Prostate gland (tissue), 2 donors: ENCODE measurements at regions not wholly inside any gene's neighbourhood (a gene's known extent, or its start where the extent isn't known, plus 50 kb on each side); places are given as distances from the start of the nearest gene placed in this dataset.

Source experiments
- DNase-seq: peaks from one replicate; pipeline ENCODE4 v3.0.0-alpha.2; 2019; ENCODE audit warnings: low spot score
- H3K27ac ChIP-seq, 2 donors: fragments of 200-600 bp; sonication (generic); 2 replicates each; pipeline ENCODE4 v1.5.1; 2017 to 2019
- H3K27me3 ChIP-seq: fragments of 200-600 bp; sonication (generic); replicated peaks from 2 replicates; pipeline ENCODE4 v1.5.1; 2019; ENCODE audit not compliant: insufficient read depth
- H3K36me3 ChIP-seq, 2 donors: fragments of 200-600 bp; sonication (generic); 1 replicate in 1 of 2; 2 replicates in 1 of 2; pipeline versions ENCODE4 v1.5.1 to v1.8.1; 2017 to 2019
- H3K4me1 ChIP-seq: fragments of 200-600 bp; sonication (generic); replicated peaks from 2 replicates; pipeline ENCODE4 v1.5.1; 2019
- H3K4me3 ChIP-seq, 2 donors: fragments of 200-600 bp; sonication (generic); 2 replicates each; pipeline ENCODE4 v1.5.1; 2017 to 2019
- H3K9me3 ChIP-seq: fragments of 200-600 bp; sonication (generic); 2 replicates; pipeline ENCODE4 v1.5.1; 2017
- POLR2A ChIP-seq: fragments of 450-650 bp; IDR thresholded peaks from one replicate; pipeline ENCODE4 v1.6.1; 2016; ENCODE audit warnings: antibody characterized with exemption, mild to moderate bottlenecking
- POLR2AphosphoS5 ChIP-seq: sonication (generic); formaldehyde crosslinking; IDR thresholded peaks from one replicate; pipeline ENCODE4 v1.6.1; 2017; ENCODE audit warnings: antibody characterized with exemption
- WGBS: methylation state at CpG from one replicate; pipeline ENCODE4 v1.1.5; 2018; 5-methylcytosine and 5-hydroxymethylcytosine counted together
- intact Hi-C: fragments of 100-400 bp; cut with DNase I; formaldehyde crosslinking; loops from one replicate; pipeline ENCODE4 v1.14.2; 2022
- TF ChIP-seq, protein P1 (sequence below), 4 experiments: fragments of 200-600 bp in 2 of 4; fragments of 450-650 bp in 2 of 4; sonication (generic) in 2 of 4; IDR thresholded peaks; 1 replicate in 3 of 4; 2 replicates in 1 of 4; pipeline ENCODE4 v1.5.1; 2016 to 2019; ENCODE audit warnings: antibody characterized with exemption in 4 of 4, mild to moderate bottlenecking in 2 of 4, moderate library complexity in 2 of 4

DNA sequence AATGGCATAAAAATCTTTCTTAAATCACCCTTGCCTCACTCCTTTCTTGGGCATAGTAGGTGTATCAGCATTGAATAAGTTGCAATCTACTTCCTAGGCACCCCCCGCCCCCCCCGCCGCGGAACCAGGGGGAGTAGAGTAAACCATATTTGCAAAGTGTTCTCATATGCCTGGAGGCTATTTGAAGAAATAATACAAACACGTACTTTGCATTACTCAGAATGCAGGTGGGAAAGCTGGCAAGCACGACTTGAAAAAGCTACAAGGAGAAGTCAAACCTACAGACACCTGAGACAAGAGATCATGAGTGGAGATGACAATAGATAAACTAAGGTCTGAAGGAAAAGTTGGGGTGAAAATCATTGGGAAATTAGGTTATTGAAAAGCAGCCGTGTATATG, 65.6 kb downstream of the POM121L12 start:
- no peak for DNase-seq
- intact Hi-C loops = no loop called here
- no peaks in the 10 kb centered on the region for H3K36me3 ChIP-seq
- no peaks in the 10 kb centered on the region for H3K9me3 ChIP-seq
- TF ChIP-seq, protein P1, sequence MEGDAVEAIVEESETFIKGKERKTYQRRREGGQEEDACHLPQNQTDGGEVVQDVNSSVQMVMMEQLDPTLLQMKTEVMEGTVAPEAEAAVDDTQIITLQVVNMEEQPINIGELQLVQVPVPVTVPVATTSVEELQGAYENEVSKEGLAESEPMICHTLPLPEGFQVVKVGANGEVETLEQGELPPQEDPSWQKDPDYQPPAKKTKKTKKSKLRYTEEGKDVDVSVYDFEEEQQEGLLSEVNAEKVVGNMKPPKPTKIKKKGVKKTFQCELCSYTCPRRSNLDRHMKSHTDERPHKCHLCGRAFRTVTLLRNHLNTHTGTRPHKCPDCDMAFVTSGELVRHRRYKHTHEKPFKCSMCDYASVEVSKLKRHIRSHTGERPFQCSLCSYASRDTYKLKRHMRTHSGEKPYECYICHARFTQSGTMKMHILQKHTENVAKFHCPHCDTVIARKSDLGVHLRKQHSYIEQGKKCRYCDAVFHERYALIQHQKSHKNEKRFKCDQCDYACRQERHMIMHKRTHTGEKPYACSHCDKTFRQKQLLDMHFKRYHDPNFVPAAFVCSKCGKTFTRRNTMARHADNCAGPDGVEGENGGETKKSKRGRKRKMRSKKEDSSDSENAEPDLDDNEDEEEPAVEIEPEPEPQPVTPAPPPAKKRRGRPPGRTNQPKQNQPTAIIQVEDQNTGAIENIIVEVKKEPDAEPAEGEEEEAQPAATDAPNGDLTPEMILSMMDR (IDR thresholded peaks at IDR 0.05) = no peak
- TF ChIP-seq POLR2A (no peak), POLR2AphosphoS5 (no peak)
- no peaks in the 10 kb centered on the region for H3K4me1 ChIP-seq
- no peaks in the 10 kb centered on the region for H3K27me3 ChIP-seq
- 61% methylated on average over 7 of the region's 7 CpGs for WGBS
- no peak overlapping the region for H3K27ac ChIP-seq
- no peak overlapping the region for H3K4me3 ChIP-seq

DNA sequence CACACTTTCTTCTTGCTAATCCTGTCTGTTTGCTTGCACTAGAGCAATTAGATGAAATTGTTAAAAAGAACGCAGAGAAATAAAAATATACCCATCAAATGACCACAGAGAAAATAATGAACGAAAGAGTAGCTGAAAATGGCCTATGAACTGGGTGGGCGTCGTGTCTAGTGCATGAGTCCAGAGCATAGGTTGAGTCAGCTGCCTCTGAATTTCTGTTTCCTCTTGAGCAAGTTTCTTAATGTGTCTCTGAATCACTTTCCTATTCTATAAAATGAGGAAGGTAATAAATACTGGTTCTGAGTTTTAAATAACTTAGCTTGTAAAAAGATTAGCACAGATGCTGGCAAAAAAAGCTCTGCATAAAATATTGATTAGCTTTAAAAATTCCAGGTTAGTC, 75.0 kb downstream of the POM121L12 start:
- H3K4me1 ChIP-seq = no peaks in the 10 kb centered on the region
- H3K27ac ChIP-seq = no peak overlapping the region
- no peaks in the 10 kb centered on the region for H3K9me3 ChIP-seq
- no peak for DNase-seq
- WGBS = 83% methylated on average over 4 of the region's 4 CpGs
- intact Hi-C loops = no loop called here
- no peaks in the 10 kb centered on the region for H3K27me3 ChIP-seq
- H3K4me3 ChIP-seq = no peak overlapping the region
- no peaks in the 10 kb centered on the region for H3K36me3 ChIP-seq
- no peak for TF ChIP-seq POLR2A
- TF ChIP-seq, protein P1 (IDR thresholded peaks at IDR 0.05) = no peak
- TF ChIP-seq POLR2AphosphoS5 = no peak

- TF ChIP-seq POLR2AphosphoS5 = no peak
- TF ChIP-seq, protein P1 (IDR thresholded peaks at IDR 0.05) = no peak
- TF ChIP-seq POLR2A = no peak
- no peaks in the 10 kb centered on the region for H3K27me3 ChIP-seq
- 79% methylated on average over 1 of the region's 1 CpG for WGBS
- H3K4me3 ChIP-seq = no peak overlapping the region
- H3K27ac ChIP-seq = no peak overlapping the region
- no peaks in the 10 kb centered on the region for H3K4me1 ChIP-seq
- DNase-seq = no peak
- H3K36me3 ChIP-seq = no peaks in the 10 kb centered on the region
- intact Hi-C loops = no loop called here
- no peaks in the 10 kb centered on the region for H3K9me3 ChIP-seq
Measured at GRCh38 chr7:53111031-53111430, 75.6 kb downstream of the POM121L12 start.

DNA sequence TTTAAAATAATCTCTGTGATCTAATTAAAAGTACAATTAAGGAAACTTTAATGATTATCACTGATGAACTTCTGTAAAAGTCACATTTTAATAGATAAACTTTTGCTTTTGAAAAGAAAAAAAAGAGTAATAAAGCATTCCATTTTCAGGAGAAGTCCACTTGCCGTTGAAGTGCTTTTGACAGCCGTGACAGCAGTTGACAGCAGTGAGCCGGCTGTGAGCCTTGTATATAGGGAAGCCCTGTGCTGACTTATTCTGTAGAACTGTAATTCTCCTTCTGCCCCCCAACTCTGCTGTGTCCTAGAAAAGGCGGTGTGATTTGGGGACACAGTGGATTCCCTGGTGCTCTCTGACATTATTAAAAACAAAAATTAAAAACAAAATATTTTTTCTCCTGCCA, 78.0 kb downstream of the POM121L12 start:
- Histone ChIP-seq H3K4me3 (no peak overlapping the region), H3K9me3 (no peaks in the 10 kb centered on the region), H3K27me3 (no peaks in the 10 kb centered on the region), H3K4me1 (no peaks in the 10 kb centered on the region), H3K36me3 (no peaks in the 10 kb centered on the region), H3K27ac (no peak overlapping the region)
- 87% methylated on average over 4 of the region's 4 CpGs for WGBS
- no peak for DNase-seq
- no peak for TF ChIP-seq POLR2AphosphoS5
- no peak for TF ChIP-seq POLR2A
- TF ChIP-seq, protein P1 (IDR thresholded peaks at IDR 0.05) = no peak
- intact Hi-C loops = no loop called here

DNA sequence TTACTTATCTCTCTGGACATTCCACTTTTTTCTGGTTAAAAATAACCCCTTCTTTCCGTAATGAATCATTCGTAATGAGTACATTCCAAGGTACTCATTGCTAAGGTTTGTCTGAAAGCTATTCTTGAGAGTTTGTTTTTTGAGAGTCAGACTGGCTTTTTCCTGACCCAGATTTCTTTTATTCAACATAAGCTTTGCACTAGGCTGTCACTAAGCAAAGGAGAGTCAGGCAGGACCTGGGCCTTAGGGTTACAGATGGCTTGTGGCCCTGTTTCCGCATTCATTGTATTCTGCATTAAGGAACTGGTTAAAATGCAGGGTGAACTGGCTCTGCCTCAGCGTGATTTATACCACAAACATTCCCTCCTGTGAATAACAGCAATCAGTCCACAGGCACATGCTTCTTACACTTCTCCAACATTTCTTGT, 84.1 kb downstream of the POM121L12 start:
- DNase-seq = no peak
- intact Hi-C loops = no loop called here
- Histone ChIP-seq H3K4me3 (no peak overlapping the region), H3K27ac (no peak overlapping the region), H3K4me1 (no peaks in the 10 kb centered on the region), H3K36me3 (no peaks in the 10 kb centered on the region), H3K27me3 (no peaks in the 10 kb centered on the region), H3K9me3 (no peaks in the 10 kb centered on the region)
- no peak for TF ChIP-seq POLR2AphosphoS5
- TF ChIP-seq POLR2A = no peak
- TF ChIP-seq, protein P1 (IDR thresholded peaks at IDR 0.05) = no peak
- WGBS = 62% methylated on average over 4 of the region's 4 CpGs
